ENCODE measurements at regions not wholly inside any gene's neighbourhood (a gene's known extent, or its start where the extent isn't known, plus 50 kb on each side); places are given as distances from the start of the nearest gene placed in this dataset.

- no peak for TF ChIP-seq EZH2 (IDR thresholded peaks at IDR 0.05; ENCODE audit: low read depth)
- no peak for TF ChIP-seq CTCF (conservative IDR thresholded peaks at IDR 0.05)
Observed at GRCh38 chr1:71203241-71203640, 122.4 kb upstream of the ZRANB2 start.

Measured in PC-9 (cell line).